ENCODE measurements at regions not wholly inside any gene's neighbourhood (a gene's known extent, or its start where the extent isn't known, plus 50 kb on each side); places are given as distances from the start of the nearest gene placed in this dataset.

DNA sequence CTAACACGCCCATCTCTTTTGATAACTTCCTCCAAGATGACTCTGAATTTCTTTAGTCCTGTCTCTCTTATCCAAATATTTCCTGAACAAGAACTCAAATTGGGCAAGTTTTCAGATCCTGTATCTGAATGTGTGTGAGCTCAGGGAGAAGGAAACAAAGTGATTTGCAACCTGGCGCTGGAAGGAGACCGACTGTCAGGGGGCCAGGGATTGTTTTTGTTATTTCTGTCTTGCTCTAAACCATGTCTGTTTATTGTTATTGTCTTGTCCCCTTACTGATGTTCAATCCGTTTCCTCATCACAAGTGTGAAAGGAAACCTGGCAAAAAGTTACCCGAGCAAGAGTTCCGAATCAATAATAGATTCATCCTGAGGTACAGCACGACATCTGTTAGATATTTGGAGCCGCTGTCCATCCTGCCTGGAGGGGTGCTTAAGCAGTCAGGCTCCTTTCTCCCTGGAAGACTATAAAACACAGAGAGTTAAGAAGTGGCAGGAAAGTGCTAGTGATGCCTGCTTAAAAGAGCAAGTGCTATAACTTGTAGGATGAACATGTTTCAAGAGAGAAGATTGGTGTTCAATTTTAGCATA is 132.5 kb upstream of the OSR1 start:
- H3K36me3 Mint-ChIP-seq (ENCODE audit: insufficient read depth in 1 of 3, low read depth in 3 of 3), result no peaks in the 10 kb centered on the region
- Histone ChIP-seq H4K5ac (ENCODE audit: insufficient read length, low read depth, low read length) (no peak overlapping the region), H3K9ac (ENCODE audit: extremely low read depth, insufficient read length, low read length) (no peak overlapping the region), H3K4ac (ENCODE audit: low read depth, low read length) (no peak overlapping the region), H2AFZ (ENCODE audit: low read length) (no peak overlapping the region), H3K14ac (ENCODE audit: insufficient read depth, low read length) (no peak overlapping the region), H2BK5ac (ENCODE audit: insufficient read length, low read length) (no peak overlapping the region), H3K23me2 (ENCODE audit: insufficient read length, low read depth, low read length, poor library complexity, severe bottlenecking) (no peaks in the 10 kb centered on the region), H3K27ac (ENCODE audit: insufficient read length, low read depth, low read length) (no peak overlapping the region), H3K27me3 (ENCODE audit: insufficient read depth, low read length) (no peaks in the 10 kb centered on the region), H3K18ac (ENCODE audit: insufficient read length, low read depth, low read length) (no peak overlapping the region), H2AK5ac (ENCODE audit: insufficient read length, low read length) (no peak overlapping the region), H3K4me2 (ENCODE audit: insufficient read depth, insufficient read length, low read length) (no peak overlapping the region), H3K23ac (ENCODE audit: insufficient read length, low read depth, low read length) (no peak overlapping the region), H4K8ac (replicated peaks; ENCODE audit: insufficient read length, low read depth, low read length) (no peak overlapping the region), H3K4me1 (ENCODE audit: insufficient read depth, low read length) (no peaks in the 10 kb centered on the region), H2BK15ac (ENCODE audit: low read depth, low read length) (no peak overlapping the region), H3K56ac (ENCODE audit: insufficient read length, low read depth, low read length) (no peak overlapping the region), H3T11ph (ENCODE audit: low read length) (no peak overlapping the region), H4K20me1 (ENCODE audit: control insufficient read depth, insufficient read depth, insufficient read length) (no peaks in the 10 kb centered on the region), H4K91ac (ENCODE audit: insufficient read length, low read depth, low read length) (no peak overlapping the region), H3K79me1 (ENCODE audit: insufficient read depth, low read depth, low read length, poor library complexity, severe bottlenecking) (no peaks in the 10 kb centered on the region), H3K9me3 (ENCODE audit: control insufficient read depth, low read depth, low read length) (no peaks in the 10 kb centered on the region), H2BK120ac (ENCODE audit: low read depth, low read length, poor library complexity, severe bottlenecking) (no peak overlapping the region), H2BK20ac (ENCODE audit: low read depth, low read length, poor library complexity, severe bottlenecking) (no peak overlapping the region), H3K79me2 (ENCODE audit: insufficient read depth, low read length) (no peaks in the 10 kb centered on the region), H2BK12ac (ENCODE audit: insufficient read length, low read depth, low read length) (no peak overlapping the region)
- no peak overlapping the region for H3K4me3 Mint-ChIP-seq
- H3K9me3 Mint-ChIP-seq, result no peaks in the 10 kb centered on the region
- no peaks in the 10 kb centered on the region for H3K4me1 Mint-ChIP-seq
- no CpG with 5 or more reads among the region's 8 CpGs for WGBS (ENCODE audit: extremely low coverage, insufficient read length, low lambda C conversion rate)
- no peaks in the 10 kb centered on the region; the same call in 1 of the 2 replicates for H3K27me3 Mint-ChIP-seq (ENCODE audit: low read depth)
- no peak for DNase-seq
- no peak overlapping the region for H3K27ac Mint-ChIP-seq
- TF ChIP-seq, protein P1, sequence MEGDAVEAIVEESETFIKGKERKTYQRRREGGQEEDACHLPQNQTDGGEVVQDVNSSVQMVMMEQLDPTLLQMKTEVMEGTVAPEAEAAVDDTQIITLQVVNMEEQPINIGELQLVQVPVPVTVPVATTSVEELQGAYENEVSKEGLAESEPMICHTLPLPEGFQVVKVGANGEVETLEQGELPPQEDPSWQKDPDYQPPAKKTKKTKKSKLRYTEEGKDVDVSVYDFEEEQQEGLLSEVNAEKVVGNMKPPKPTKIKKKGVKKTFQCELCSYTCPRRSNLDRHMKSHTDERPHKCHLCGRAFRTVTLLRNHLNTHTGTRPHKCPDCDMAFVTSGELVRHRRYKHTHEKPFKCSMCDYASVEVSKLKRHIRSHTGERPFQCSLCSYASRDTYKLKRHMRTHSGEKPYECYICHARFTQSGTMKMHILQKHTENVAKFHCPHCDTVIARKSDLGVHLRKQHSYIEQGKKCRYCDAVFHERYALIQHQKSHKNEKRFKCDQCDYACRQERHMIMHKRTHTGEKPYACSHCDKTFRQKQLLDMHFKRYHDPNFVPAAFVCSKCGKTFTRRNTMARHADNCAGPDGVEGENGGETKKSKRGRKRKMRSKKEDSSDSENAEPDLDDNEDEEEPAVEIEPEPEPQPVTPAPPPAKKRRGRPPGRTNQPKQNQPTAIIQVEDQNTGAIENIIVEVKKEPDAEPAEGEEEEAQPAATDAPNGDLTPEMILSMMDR (conservative IDR thresholded peaks at IDR 0.05), result no peak

Measured in H9 (cell line).